ENCODE measurements at regions not wholly inside any gene's neighbourhood (a gene's known extent, or its start where the extent isn't known, plus 50 kb on each side); places are given as distances from the start of the nearest gene placed in this dataset.
"Not testable (repeated sequence)": the region's sequence is repeated elsewhere in the genome, so short reads cannot be mapped to it uniquely, and the experiment has no call there.

- H4K20me1 ChIP-seq (replicated peaks in 1 of 2; ENCODE audit: control insufficient read depth in 1 of 2, insufficient read depth in 2 of 2, low read length in 2 of 2); H3K36me3 ChIP-seq (ENCODE audit: control insufficient read depth in 2 of 4, insufficient read depth in 4 of 4, low read length in 3 of 4); H4K8ac ChIP-seq (ENCODE audit: extremely low read depth, insufficient read depth, low read length); H3K9ac ChIP-seq (replicated peaks in 1 of 4; ENCODE audit: extremely low read depth in 1 of 4, low read depth in 3 of 4, low read length in 3 of 4); H3K4me3 ChIP-seq (ENCODE audit: extremely low read depth in 1 of 4, insufficient read depth in 2 of 4, low read depth in 3 of 4, low read length in 4 of 4); FAIRE-seq; H3K9me3 ChIP-seq (ENCODE audit: insufficient read depth in 2 of 2, low read depth in 1 of 2, low read length in 1 of 2); H4K91ac ChIP-seq (replicated peaks; ENCODE audit: insufficient read length, low read length); H3K79me2 ChIP-seq (ENCODE audit: control insufficient read depth in 1 of 2, insufficient read depth in 2 of 2, low read length in 2 of 2); H3K56ac ChIP-seq (replicated peaks; ENCODE audit: insufficient read length, low read depth, low read length); H2BK20ac ChIP-seq (ENCODE audit: low read length); H2AK5ac ChIP-seq (ENCODE audit: low read depth, low read length); H2BK120ac ChIP-seq (replicated peaks; ENCODE audit: low read depth, low read length); H3K4me1 ChIP-seq (replicated peaks in 1 of 4; ENCODE audit: control insufficient read depth in 3 of 4, insufficient read depth in 4 of 4, low read length in 3 of 4); H3K18ac ChIP-seq (ENCODE audit: extremely low read depth, low read length); H2BK12ac ChIP-seq (ENCODE audit: low read depth, low read length); H2AFZ ChIP-seq (ENCODE audit: low read length); H4K5ac ChIP-seq (ENCODE audit: insufficient read length, low read depth, low read length); H3K27me3 ChIP-seq (replicated peaks in 1 of 4; ENCODE audit: control insufficient read depth in 3 of 4, extremely low read depth in 1 of 4, insufficient read depth in 3 of 4, low read length in 3 of 4); H3K27ac ChIP-seq (ENCODE audit: low read depth, low read length); H3K4me2 ChIP-seq (ENCODE audit: insufficient read depth in 1 of 2, low read depth in 2 of 2, low read length in 2 of 2); H2BK15ac ChIP-seq (ENCODE audit: low read length); H3K23me2 ChIP-seq (ENCODE audit: low read depth, low read length); DNase-seq (ENCODE audit: low read depth in 1 of 2, low spot score in 2 of 2); H3K79me1 ChIP-seq (ENCODE audit: low read depth, low read length); H3K4ac ChIP-seq (replicated peaks; ENCODE audit: insufficient read length, low read depth, low read length); H2BK5ac ChIP-seq (ENCODE audit: low read depth, low read length); H3K23ac ChIP-seq (ENCODE audit: insufficient read length); H3K14ac ChIP-seq (ENCODE audit: insufficient read length): not testable (repeated sequence)
- CTCF ChIA-PET (ENCODE audit: partially characterized antibody): interaction anchor here (0.7 to 1.2 kb wide), 4 partner anchors 11 to 188 kb away, joined by 3 to 5 read pairs (median 3); no protein-coding TSS in a partner anchor
- 85% methylated on average over 5 of the region's 5 CpGs; no CpG with 5 or more reads in 1 of the 2 experiments for WGBS, 2 experiments (ENCODE audit: extremely low coverage in 1 of 2, insufficient coverage in 1 of 2, insufficient read length in 1 of 2, insufficient replicate concordance in 2 of 2, low coverage in 1 of 2, low lambda C conversion rate in 2 of 2, missing lambda C conversion rate in 1 of 2)
- POLR2A ChIA-PET (ENCODE audit: partially characterized antibody): interaction anchor here (0.6 kb wide), 1 partner anchor 12 kb away, joined by 3 read pairs; no protein-coding TSS in a partner anchor
Observed at GRCh38 chr10:28481346-28481745, 51.6 kb upstream of the WAC start.

Data from H1 (cell line).